Kidney (tissue), 13 donors: ENCODE measurements at regions not wholly inside any gene's neighbourhood (a gene's known extent, or its start where the extent isn't known, plus 50 kb on each side); places are given as distances from the start of the nearest gene placed in this dataset.

Source experiments
- DNase-seq, 5 donors: peaks; one replicate each; pipeline ENCODE4 v3.0.0-alpha.2; 2013 to 2020
- FAIRE-seq: peaks from 2 replicates; lab custom pipeline; 2012; peaks lifted over from hg19 to GRCh38; lab: Jason Lieb, UNC
- H3K27ac ChIP-seq, 2 donors: one replicate each; pipeline ENCODE4 v1.7.0; 2013; ENCODE audit warnings: low read depth in 2 of 2, low read length in 2 of 2, inconsistent platforms in 1 of 2
- H3K27me3 ChIP-seq: one replicate; pipeline ENCODE4 v1.7.1; 2013; ENCODE audit warnings: low read length, inconsistent platforms; ENCODE audit not compliant: control insufficient read depth, insufficient read depth
- H3K36me3 ChIP-seq, 3 donors: one replicate each; pipeline versions ENCODE4 v1.7.0 to v1.7.1; 2013; ENCODE audit warnings: low read length in 3 of 3, control low read depth in 1 of 3, inconsistent platforms in 1 of 3; ENCODE audit not compliant: insufficient read depth in 3 of 3, control insufficient read depth in 2 of 3
- H3K4me1 ChIP-seq, 3 donors: one replicate each; pipeline versions ENCODE4 v1.7.0 to v1.7.1; 2013; ENCODE audit warnings: low read length in 3 of 3, inconsistent platforms in 1 of 3, low read depth in 1 of 3; ENCODE audit not compliant: control insufficient read depth in 2 of 3, insufficient read depth in 2 of 3
- H3K4me3 ChIP-seq, 3 donors: one replicate each; pipeline versions ENCODE4 v1.7.0 to v1.8.1; 2013; ENCODE audit warnings: low read length in 3 of 3, control low read depth in 1 of 3, inconsistent platforms in 1 of 3
- H3K9ac ChIP-seq, 3 donors: one replicate each; pipeline versions ENCODE4 v1.7.0 to v1.7.1; 2013; ENCODE audit warnings: low read length in 3 of 3, control low read depth in 1 of 3, inconsistent platforms in 1 of 3
- H3K9me3 ChIP-seq, 3 donors: one replicate each; pipeline versions ENCODE4 v1.7.0 to v1.7.1; 2013; ENCODE audit warnings: low read length in 3 of 3, control low read depth in 1 of 3, inconsistent platforms in 1 of 3; ENCODE audit not compliant: control insufficient read depth in 2 of 3, insufficient read depth in 1 of 3
- CTCF ChIP-seq: IDR thresholded peaks from 3 replicates; pipeline ENCODE4 v1.5.1; 2012; ENCODE audit warnings: mild to moderate bottlenecking, moderate library complexity, borderline replicate concordance; ENCODE audit not compliant: insufficient read depth; ENCODE audit errors: extremely low read depth
- intact Hi-C: fragments of 100-400 bp; cut with DNase I; formaldehyde crosslinking; loops from one replicate; pipeline ENCODE4 v1.11.1; 2022
- donor health status: control.
- donor health status: control.
- donor health status: control.
- donor health status: control.
- donor health status: control.
- donor health status: DM: yes; HTN: yes; CAD: no.
- donor health status: Normal renal cell carcinoma (clear cell type).

DNA sequence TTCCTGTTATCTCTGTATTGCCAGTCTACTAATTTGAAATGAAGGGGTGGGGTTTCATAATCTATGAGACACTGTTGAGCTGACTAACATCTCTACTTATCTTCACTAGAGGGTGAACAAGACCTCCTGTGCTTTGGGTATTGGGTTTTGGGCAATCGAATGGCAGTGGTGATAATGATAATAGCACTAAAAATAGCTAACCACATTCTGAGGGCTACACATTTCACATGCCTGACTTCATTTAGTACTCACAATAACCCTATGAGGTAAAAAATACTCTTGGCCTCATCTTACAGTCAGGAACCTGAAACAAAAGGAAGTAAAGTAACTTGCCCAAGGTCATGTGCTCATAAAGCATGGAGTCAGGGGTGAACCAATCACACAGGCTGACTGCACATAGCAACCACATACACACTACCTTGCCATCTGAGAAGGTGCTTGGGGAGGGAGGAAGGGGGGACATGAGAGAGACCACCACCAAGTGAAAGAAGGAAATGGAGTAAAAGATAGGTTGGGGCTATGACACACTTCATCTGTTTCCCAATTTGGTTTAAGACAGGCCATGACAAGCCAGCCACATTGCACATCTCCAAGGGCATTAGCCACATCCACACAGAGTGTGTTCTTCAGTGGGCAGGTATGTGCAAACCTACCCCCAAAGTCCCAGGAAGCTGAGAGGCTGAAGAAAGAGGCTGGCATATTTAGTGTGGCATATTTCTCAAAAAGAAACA, 387.6 kb upstream of the DDI1 start:
- H3K27me3 ChIP-seq: no peaks in the 10 kb centered on the region
- no peak overlapping the region for H3K4me3 ChIP-seq
- FAIRE-seq: no peak
- DNase-seq: no peak
- no peak for TF ChIP-seq CTCF
- no peak overlapping the region for H3K9ac ChIP-seq
- intact Hi-C loops: no loop called here
- H3K9me3 ChIP-seq: peaks cover 0 to 11% (median 0%) of the 10 kb centered on the region in 3 donors
- H3K27ac ChIP-seq: no peak overlapping the region
- no peaks in the 10 kb centered on the region for H3K4me1 ChIP-seq
- no peaks in the 10 kb centered on the region for H3K36me3 ChIP-seq

DNA sequence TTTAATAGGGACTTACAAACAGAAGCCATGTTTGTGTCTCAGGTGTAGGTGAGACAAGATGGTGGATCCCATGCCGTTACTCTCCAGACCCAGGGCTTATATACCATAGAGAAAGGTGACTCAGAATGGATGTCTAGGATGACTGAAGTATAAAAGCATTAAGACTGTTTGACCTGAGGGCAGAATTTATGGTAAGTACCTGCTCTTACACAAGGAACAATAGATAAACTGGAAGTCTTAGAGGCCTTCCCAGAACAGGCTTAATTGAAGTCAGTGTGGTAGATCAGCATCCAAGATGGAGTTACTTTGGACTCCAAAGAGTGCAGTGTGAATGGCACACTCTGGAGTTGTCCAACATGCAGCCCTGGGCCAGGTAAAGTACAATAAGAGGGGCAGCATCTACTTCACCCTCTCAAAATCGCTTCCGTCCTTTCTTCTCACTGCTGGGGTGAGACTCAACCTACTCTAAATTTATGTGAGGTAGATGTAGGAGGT, 387.0 kb upstream of the DDI1 start:
- Histone ChIP-seq H3K36me3 (no peaks in the 10 kb centered on the region), H3K9ac (no peak overlapping the region), H3K4me1 (no peaks in the 10 kb centered on the region), H3K27ac (no peak overlapping the region), H3K27me3 (no peaks in the 10 kb centered on the region), H3K4me3 (no peak overlapping the region), H3K9me3 (peaks cover 0 to 11% (median 0%) of the 10 kb centered on the region in 3 donors)
- TF ChIP-seq CTCF: no peak
- no peak for FAIRE-seq
- DNase-seq: no peak
- intact Hi-C loops: no loop called here

GRCh38 chr11:103650330-103650729, 386.1 kb upstream of the DDI1 start:
- no peak overlapping the region for H3K27ac ChIP-seq
- intact Hi-C loops: no loop called here

More at GRCh38 chr11:103650330-103650729, 386.1 kb upstream of the DDI1 start:
- H3K27me3 ChIP-seq: no peaks in the 10 kb centered on the region
- no peaks in the 10 kb centered on the region for H3K4me1 ChIP-seq
- no peak for TF ChIP-seq CTCF
- DNase-seq: no peak
- H3K9me3 ChIP-seq: peaks cover 0 to 11% (median 0%) of the 10 kb centered on the region in 3 donors
- H3K9ac ChIP-seq: no peak overlapping the region
- FAIRE-seq: no peak
- H3K36me3 ChIP-seq: no peaks in the 10 kb centered on the region
- H3K4me3 ChIP-seq: no peak overlapping the region
